ENCODE measurements at regions not wholly inside any gene's neighbourhood (a gene's known extent, or its start where the extent isn't known, plus 50 kb on each side); places are given as distances from the start of the nearest gene placed in this dataset.

DNA sequence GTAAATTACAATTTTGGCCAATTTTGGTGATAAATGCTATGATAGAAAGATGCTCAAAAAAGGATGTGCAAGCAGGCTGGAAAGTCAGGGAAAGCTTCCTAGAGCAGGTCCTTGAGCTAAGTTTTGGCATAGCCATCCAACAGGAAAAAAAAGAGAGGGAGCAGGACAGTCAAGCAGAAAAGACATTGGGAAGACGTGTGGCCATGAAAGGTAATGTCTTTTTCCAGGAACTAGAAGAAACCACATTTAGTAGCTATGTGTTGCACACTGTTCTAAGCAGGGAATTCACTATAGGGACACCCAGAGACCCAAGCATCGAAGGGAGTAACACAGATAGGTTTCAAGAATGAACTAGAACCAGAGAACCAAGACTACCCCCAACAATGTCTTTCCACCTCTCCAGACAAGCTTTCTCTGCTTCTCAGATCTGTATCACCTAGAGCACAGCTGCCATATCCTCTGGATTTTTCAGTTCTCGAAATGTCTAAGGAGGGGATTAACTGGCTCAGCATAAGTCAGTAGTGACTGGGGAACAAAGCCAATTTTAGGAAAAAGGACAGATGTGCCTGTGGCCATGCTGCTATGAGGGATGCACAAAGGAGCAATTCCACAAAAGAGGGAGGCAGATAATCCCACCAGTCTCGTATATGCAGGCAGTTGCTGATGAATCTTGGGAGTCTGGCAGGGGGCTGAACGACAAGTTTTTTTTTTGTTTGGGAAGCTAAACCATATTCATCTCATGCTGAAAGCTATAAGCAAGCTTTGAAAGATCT lies 97.1 kb upstream of the DAB1 start:
- Histone ChIP-seq H3K36me3 (no peaks in the 10 kb centered on the region), H3K9me3 (no peaks in the 10 kb centered on the region), H3K27me3 (no peaks in the 10 kb centered on the region), H3K4me1 (no peaks in the 10 kb centered on the region), H3K4me3 (no peak overlapping the region), H3K27ac (no peak overlapping the region)
- 42 to 71% methylated on average over 2 to 5 of the region's 5 CpGs for WGBS, 2 donors (ENCODE audit: low coverage in 1 of 2)
- ATAC-seq: no peak
- TF ChIP-seq POLR2AphosphoS5 (IDR thresholded peaks at IDR 0.05): no peak
- no peak for TF ChIP-seq EP300 (IDR thresholded peaks at IDR 0.05)
- TF ChIP-seq POLR2A (IDR thresholded peaks at IDR 0.05): no peak
- TF ChIP-seq, protein P1, sequence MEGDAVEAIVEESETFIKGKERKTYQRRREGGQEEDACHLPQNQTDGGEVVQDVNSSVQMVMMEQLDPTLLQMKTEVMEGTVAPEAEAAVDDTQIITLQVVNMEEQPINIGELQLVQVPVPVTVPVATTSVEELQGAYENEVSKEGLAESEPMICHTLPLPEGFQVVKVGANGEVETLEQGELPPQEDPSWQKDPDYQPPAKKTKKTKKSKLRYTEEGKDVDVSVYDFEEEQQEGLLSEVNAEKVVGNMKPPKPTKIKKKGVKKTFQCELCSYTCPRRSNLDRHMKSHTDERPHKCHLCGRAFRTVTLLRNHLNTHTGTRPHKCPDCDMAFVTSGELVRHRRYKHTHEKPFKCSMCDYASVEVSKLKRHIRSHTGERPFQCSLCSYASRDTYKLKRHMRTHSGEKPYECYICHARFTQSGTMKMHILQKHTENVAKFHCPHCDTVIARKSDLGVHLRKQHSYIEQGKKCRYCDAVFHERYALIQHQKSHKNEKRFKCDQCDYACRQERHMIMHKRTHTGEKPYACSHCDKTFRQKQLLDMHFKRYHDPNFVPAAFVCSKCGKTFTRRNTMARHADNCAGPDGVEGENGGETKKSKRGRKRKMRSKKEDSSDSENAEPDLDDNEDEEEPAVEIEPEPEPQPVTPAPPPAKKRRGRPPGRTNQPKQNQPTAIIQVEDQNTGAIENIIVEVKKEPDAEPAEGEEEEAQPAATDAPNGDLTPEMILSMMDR (IDR thresholded peaks at IDR 0.05): no peak

DNA sequence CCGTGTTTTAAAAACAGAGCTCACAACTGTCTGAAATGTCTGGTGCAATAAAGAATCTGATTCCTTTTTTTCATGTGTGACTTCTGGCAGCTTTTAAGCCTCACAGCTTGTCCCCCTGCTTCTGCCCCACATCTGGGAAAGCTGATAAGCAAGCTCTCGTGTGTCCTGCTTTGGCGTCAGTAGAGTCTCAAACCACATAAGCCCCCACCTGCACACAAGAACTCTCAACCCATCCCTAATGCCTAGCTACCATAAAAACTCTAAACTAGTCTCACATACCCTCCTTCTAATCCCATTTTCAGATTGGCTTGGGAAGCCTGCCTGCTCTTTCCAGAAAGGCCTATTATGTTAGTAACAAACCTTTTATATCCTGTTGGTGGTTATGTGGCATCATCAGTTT lies 94.6 kb upstream of the DAB1 start:
- Histone ChIP-seq H3K36me3 (no peaks in the 10 kb centered on the region), H3K27ac (no peak overlapping the region), H3K9me3 (no peaks in the 10 kb centered on the region), H3K4me1 (no peaks in the 10 kb centered on the region), H3K27me3 (no peaks in the 10 kb centered on the region), H3K4me3 (no peak overlapping the region)
- WGBS, 2 donors (ENCODE audit: low coverage in 1 of 2): 59 to 77% methylated on average over 3 of the region's 3 CpGs
- TF ChIP-seq POLR2AphosphoS5 (IDR thresholded peaks at IDR 0.05) (no peak), EP300 (IDR thresholded peaks at IDR 0.05) (no peak), POLR2A (IDR thresholded peaks at IDR 0.05) (no peak)
- TF ChIP-seq, protein P1 (IDR thresholded peaks at IDR 0.05): no peak
- ATAC-seq: no peak

DNA sequence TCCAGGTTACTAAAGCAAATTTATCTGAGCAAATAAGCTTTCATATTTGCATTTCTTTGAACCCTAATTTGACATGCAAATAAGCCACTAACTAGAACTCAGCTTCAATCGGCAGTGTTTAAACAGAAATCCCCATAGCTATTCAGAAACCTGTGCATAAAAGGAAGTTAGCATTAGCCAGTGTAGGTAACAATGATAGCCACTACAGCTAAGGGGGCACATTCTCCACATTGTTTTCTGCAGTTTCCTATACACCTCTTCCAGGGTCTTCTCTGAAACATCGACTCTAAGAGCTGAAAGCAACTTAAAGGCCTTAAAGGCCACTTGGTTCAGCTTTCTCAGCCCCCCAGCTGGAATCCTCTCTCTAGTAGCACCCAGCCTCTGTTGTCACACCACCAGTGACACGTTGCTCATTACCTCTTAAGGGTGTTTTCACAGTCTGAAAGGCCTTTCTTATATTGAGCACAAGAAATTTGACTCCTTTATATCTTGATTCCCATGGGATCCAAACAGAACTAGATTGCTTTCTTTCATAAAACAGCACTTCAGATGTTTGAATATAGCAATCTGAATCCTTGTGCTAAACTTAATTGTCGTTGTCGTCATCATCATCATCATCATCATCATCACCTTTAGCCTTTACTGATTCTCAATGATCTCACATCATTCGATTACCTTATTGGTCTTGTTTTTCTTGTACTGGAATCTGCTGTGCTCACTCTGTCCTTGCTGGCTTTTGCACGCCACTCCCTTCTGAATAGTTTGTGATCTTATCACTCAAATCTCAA lies 93.9 kb upstream of the DAB1 start:
- no peak for TF ChIP-seq POLR2A (IDR thresholded peaks at IDR 0.05)
- H3K4me1 ChIP-seq: no peaks in the 10 kb centered on the region
- 70 to 83% methylated on average over 7 of the region's 7 CpGs for WGBS, 2 donors (ENCODE audit: low coverage in 1 of 2)
- H3K27me3 ChIP-seq: no peaks in the 10 kb centered on the region
- H3K4me3 ChIP-seq: no peak overlapping the region
- no peaks in the 10 kb centered on the region for H3K9me3 ChIP-seq
- no peak overlapping the region for H3K27ac ChIP-seq
- H3K36me3 ChIP-seq: no peaks in the 10 kb centered on the region
- ATAC-seq: no peak

DNA sequence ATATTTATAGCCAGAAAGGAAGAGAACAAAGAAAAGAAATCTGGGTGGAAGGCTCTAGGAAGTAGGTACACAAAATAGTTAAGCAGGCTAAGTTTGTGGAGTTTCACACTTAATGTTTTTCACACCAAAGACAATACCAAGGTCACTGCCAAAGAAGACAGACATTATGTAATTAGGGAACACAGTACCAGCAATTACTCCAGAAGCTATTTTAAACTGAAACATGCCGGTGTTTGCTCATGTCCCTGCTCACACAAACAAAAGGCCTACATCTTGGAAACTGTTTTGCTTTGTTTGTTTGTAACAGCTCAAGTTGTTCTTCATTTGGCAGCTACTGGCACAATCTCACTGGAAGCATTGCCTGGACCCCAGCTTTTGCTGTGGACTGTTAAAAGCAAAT lies 88.5 kb upstream of the DAB1 start:
- no peak for TF ChIP-seq POLR2AphosphoS5 (IDR thresholded peaks at IDR 0.05)
- TF ChIP-seq POLR2A (IDR thresholded peaks at IDR 0.05): no peak
- TF ChIP-seq, protein P1 (IDR thresholded peaks at IDR 0.05): no peak
- TF ChIP-seq EP300 (IDR thresholded peaks at IDR 0.05): no peak
- H3K36me3 ChIP-seq: no peaks in the 10 kb centered on the region
- no peak overlapping the region for H3K4me3 ChIP-seq
- ATAC-seq: no peak
- H3K4me1 ChIP-seq: no peaks in the 10 kb centered on the region
- H3K9me3 ChIP-seq: no peaks in the 10 kb centered on the region
- 48% methylated on average over 1 of the region's 1 CpG; no CpG with 5 or more reads in 1 of the 2 donors for WGBS, 2 donors (ENCODE audit: low coverage in 1 of 2)
- H3K27ac ChIP-seq: no peak overlapping the region
- no peaks in the 10 kb centered on the region for H3K27me3 ChIP-seq

DNA sequence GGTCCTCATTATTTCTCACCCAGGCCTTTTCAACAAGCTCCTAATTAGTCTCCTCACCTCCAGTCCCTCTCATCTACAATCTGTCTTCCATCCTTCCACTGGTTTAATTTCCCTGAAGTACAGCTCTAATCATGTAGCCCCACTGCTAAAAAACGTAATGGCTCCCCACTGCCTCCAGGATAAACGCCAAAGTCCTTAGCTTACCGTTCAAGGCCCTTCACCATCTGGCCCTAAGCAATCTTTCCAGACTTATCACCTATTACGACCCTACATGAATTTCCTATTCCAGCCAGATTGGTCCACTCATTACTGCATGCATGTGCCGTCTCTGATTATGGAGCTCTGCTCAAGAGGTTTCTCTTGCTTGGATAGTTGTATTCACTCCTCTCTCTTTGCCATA lies 83.1 kb upstream of the DAB1 start:
- 77 to 100% methylated on average over 1 to 5 of the region's 5 CpGs for WGBS, 2 donors (ENCODE audit: low coverage in 1 of 2)
- TF ChIP-seq POLR2A (IDR thresholded peaks at IDR 0.05) (no peak), EP300 (IDR thresholded peaks at IDR 0.05) (no peak), POLR2AphosphoS5 (IDR thresholded peaks at IDR 0.05) (no peak)
- TF ChIP-seq, protein P1 (IDR thresholded peaks at IDR 0.05): no peak
- H3K4me1 ChIP-seq: no peaks in the 10 kb centered on the region
- no peaks in the 10 kb centered on the region for H3K9me3 ChIP-seq
- ATAC-seq: no peak
- H3K27ac ChIP-seq: no peak overlapping the region
- H3K4me3 ChIP-seq: no peak overlapping the region
- no peaks in the 10 kb centered on the region for H3K36me3 ChIP-seq
- H3K27me3 ChIP-seq: no peaks in the 10 kb centered on the region
